ENCODE measurements at regions not wholly inside any gene's neighbourhood (a gene's known extent, or its start where the extent isn't known, plus 50 kb on each side); places are given as distances from the start of the nearest gene placed in this dataset.

DNA sequence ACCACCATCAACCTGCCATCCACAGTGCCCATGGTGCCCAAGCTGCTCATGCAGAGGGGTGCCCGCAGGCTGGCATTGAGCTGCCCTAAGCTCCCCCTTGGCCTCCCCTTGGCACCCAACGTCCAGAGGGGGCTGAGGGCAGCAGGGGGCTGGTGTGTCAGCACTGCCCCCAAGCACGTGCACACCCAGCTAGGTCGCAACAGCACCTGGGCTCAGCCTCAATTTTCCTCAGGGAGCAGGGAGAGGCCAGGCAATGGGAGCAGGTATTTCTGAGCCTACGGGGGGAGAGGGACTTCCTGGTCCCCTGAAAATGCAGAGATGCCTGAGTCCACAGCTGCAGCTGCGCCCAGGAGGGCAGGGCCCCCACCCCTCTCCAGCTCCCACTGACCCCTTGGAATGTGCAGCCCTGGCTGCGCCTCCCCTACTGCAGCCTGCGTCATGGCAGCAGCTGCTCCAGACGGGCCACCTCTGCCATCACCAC lies 204.2 kb downstream of the ANKRD60 start:
- TF ChIP-seq EZH2phosphoT487 (IDR thresholded peaks at IDR 0.05; ENCODE audit: unreplicated experiment) (no peak), STAT1 (IDR thresholded peaks at IDR 0.05; ENCODE audit: unreplicated experiment) (no peak), EZH2 (IDR thresholded peaks at IDR 0.05; ENCODE audit: low read depth, unreplicated experiment) (no peak), POLR2AphosphoS5 (IDR thresholded peaks at IDR 0.05; ENCODE audit: low read depth) (no peak), ZNF331 (CRISPR knock-in tag; IDR thresholded peaks at IDR 0.05; ENCODE audit: low read depth) (no peak), JUNB (IDR thresholded peaks at IDR 0.05; ENCODE audit: unreplicated experiment) (no peak)
- TF ChIP-seq, protein P1, sequence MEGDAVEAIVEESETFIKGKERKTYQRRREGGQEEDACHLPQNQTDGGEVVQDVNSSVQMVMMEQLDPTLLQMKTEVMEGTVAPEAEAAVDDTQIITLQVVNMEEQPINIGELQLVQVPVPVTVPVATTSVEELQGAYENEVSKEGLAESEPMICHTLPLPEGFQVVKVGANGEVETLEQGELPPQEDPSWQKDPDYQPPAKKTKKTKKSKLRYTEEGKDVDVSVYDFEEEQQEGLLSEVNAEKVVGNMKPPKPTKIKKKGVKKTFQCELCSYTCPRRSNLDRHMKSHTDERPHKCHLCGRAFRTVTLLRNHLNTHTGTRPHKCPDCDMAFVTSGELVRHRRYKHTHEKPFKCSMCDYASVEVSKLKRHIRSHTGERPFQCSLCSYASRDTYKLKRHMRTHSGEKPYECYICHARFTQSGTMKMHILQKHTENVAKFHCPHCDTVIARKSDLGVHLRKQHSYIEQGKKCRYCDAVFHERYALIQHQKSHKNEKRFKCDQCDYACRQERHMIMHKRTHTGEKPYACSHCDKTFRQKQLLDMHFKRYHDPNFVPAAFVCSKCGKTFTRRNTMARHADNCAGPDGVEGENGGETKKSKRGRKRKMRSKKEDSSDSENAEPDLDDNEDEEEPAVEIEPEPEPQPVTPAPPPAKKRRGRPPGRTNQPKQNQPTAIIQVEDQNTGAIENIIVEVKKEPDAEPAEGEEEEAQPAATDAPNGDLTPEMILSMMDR (conservative IDR thresholded peaks at IDR 0.05; ENCODE audit: low read depth in 2 of 2): no peak
- TF ChIP-seq, protein P2, sequence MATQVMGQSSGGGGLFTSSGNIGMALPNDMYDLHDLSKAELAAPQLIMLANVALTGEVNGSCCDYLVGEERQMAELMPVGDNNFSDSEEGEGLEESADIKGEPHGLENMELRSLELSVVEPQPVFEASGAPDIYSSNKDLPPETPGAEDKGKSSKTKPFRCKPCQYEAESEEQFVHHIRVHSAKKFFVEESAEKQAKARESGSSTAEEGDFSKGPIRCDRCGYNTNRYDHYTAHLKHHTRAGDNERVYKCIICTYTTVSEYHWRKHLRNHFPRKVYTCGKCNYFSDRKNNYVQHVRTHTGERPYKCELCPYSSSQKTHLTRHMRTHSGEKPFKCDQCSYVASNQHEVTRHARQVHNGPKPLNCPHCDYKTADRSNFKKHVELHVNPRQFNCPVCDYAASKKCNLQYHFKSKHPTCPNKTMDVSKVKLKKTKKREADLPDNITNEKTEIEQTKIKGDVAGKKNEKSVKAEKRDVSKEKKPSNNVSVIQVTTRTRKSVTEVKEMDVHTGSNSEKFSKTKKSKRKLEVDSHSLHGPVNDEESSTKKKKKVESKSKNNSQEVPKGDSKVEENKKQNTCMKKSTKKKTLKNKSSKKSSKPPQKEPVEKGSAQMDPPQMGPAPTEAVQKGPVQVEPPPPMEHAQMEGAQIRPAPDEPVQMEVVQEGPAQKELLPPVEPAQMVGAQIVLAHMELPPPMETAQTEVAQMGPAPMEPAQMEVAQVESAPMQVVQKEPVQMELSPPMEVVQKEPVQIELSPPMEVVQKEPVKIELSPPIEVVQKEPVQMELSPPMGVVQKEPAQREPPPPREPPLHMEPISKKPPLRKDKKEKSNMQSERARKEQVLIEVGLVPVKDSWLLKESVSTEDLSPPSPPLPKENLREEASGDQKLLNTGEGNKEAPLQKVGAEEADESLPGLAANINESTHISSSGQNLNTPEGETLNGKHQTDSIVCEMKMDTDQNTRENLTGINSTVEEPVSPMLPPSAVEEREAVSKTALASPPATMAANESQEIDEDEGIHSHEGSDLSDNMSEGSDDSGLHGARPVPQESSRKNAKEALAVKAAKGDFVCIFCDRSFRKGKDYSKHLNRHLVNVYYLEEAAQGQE (IDR thresholded peaks at IDR 0.05; ENCODE audit: unreplicated experiment): no peak
- TF ChIP-seq, protein P3, sequence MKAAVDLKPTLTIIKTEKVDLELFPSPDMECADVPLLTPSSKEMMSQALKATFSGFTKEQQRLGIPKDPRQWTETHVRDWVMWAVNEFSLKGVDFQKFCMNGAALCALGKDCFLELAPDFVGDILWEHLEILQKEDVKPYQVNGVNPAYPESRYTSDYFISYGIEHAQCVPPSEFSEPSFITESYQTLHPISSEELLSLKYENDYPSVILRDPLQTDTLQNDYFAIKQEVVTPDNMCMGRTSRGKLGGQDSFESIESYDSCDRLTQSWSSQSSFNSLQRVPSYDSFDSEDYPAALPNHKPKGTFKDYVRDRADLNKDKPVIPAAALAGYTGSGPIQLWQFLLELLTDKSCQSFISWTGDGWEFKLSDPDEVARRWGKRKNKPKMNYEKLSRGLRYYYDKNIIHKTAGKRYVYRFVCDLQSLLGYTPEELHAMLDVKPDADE (IDR thresholded peaks at IDR 0.05): no peak
